VCaP (cell line): ENCODE measurements at regions not wholly inside any gene's neighbourhood (a gene's known extent, or its start where the extent isn't known, plus 50 kb on each side); places are given as distances from the start of the nearest gene placed in this dataset.

Experiments
- H3K27ac ChIP-seq: fragments of 450-650 bp; 2 replicates; pipeline ENCODE4 v1.5.1; 2017
- CTCF ChIP-seq: fragments of 450-650 bp; conservative IDR thresholded peaks from 2 replicates; pipeline ENCODE4 v1.5.1; 2017; ENCODE audit warnings: mild to moderate bottlenecking, moderate library complexity

- H3K27ac ChIP-seq, result no peak overlapping the region
- no peak for TF ChIP-seq CTCF
Observed at GRCh38 chr5:79853028-79853427, 138.0 kb downstream of the MTX3 start.

- H3K27ac ChIP-seq, result no peak overlapping the region
- TF ChIP-seq CTCF, result no peak
Observed at GRCh38 chr5:79851391-79851863, 139.6 kb downstream of the MTX3 start.

- no peak for TF ChIP-seq CTCF
Observed at GRCh38 chr5:79850941-79851340, 140.1 kb downstream of the MTX3 start.

GRCh38 chr5:79850316-79850822, 140.7 kb downstream of the MTX3 start:
- H3K27ac ChIP-seq, result no peak overlapping the region
- no peak for TF ChIP-seq CTCF

More at GRCh38 chr5:79850941-79851340, 140.1 kb downstream of the MTX3 start:
- H3K27ac ChIP-seq, result no peak overlapping the region

- H3K27ac ChIP-seq, result no peak overlapping the region
- TF ChIP-seq CTCF, result no peak
Observed at GRCh38 chr5:79849486-79850315, 141.4 kb downstream of the MTX3 start.
